GM21423 (cell line): ENCODE measurements at regions not wholly inside any gene's neighbourhood (a gene's known extent, or its start where the extent isn't known, plus 50 kb on each side); places are given as distances from the start of the nearest gene placed in this dataset.
A peak's percentile ranks its signal among the peaks of the same experiment; 100 is the strongest.

Source experiments
- ATAC-seq: cut with Tn5 transposase; IDR thresholded peaks from one replicate; pipeline ENCODE4 v1.9.1; 2021; ENCODE audit warnings: mild to moderate bottlenecking, moderate library complexity; ENCODE audit not compliant: unreplicated experiment

DNA sequence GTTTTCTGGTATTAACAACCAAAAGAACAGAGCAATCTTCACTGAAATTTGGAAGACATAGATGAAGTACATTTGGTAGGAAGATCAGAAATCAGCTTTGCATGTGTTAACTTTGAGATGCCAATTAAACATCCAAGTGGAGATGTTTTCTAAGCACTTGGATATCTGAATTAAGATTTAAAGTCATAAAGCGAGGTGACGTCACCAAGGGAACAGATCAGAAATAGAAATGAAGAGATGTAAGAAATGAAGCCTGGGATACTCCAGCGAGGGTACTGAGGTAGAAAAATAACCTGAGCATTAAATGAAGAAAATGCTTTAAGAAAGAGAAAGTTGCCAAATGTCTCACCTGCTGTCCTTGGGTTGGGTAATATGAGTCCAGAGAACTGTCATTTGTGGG lies 1223.3 kb downstream of the MAT2B start:
- no peak for ATAC-seq

GRCh38 chr5:164735334-164735733 lies 1229.9 kb downstream of the MAT2B start:
- no peak for ATAC-seq

GRCh38 chr5:164741376-164741775 lies 1236.0 kb downstream of the MAT2B start:
- ATAC-seq, result peak; percentile 29

GRCh38 chr5:164742025-164742424 lies 1236.6 kb downstream of the MAT2B start:
- ATAC-seq, result peak; percentile 92

DNA sequence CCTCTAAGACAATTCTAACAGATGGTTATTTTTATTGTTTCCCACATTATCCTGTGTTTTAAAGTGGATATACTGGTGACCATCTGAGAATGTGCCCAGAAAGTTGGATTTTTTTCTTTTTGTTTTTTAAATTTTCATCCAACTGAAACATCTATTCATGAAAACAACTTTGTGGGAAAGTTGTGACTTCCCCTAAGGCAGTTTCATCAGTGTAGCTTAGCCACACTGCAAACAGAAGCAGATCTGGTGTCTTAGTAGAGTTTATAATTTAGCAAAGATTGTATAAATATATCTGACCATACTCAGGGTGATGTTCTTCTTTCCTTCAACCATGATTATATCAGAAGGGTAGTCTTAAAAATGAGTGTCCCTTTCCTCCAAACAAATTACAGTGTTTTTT lies 1241.3 kb downstream of the MAT2B start:
- ATAC-seq, result no peak

DNA sequence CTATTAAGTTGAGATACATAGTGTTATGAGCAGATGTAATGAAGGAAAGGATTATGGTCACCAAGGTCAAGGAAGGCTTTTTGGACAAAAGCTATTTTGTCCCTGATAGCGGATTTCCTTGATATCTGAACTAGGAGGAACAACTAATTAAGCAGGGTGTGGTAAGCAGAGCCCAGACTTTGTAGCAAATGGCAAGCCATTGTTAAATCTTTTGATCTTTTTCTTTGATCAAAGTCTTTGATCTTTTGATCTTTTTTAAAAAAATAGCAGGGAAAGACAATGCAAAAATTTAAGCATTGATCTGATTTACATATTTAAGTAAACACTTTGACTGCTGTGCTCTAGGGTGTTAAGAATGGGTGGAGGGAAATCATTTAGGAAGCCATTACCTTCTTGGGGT lies 1242.0 kb downstream of the MAT2B start:
- no peak for ATAC-seq

DNA sequence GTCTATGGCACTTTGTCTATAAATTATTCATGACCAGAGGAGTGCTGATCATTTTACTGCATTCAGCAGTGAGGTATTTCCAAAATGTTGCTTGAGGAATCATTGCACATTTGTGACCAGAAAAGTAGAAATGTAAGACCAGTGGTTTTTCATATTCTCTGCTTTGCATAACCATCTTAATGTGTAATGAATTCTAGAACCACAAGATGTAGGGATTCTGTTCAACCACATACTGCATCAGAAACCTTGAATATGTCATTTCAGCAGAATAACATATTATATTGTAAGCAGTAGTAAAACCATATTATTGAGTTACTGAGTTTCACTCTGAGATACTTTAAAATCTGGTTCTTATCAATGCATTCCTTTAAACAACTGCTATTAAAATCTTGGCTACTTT lies 1243.4 kb downstream of the MAT2B start:
- peak; percentile 96 for ATAC-seq

- no peak for ATAC-seq
Observed at GRCh38 chr5:164753434-164753833, 1248.0 kb downstream of the MAT2B start.

DNA sequence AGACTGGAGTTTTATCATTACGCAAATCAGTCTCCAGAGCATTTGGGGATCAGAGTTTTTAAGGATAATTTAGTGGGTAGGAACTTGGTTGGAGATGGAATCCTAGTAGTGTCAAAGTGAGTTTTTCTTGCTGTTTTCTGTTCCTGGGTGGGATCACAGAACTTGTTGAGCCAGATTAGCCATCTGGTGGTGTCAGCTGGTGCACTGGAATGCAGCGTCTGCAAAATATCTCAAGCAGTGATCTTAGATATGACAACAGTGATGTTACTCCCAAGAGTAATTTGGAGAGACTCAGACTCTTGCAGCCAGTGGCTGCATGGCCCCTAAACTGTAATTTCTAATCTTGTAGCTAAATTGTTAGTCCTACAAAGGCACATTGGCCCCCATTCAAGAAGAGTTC lies 1257.8 kb downstream of the MAT2B start:
- no peak for ATAC-seq

- ATAC-seq, result no peak
Observed at GRCh38 chr5:164772122-164772521, 1266.7 kb downstream of the MAT2B start.

- ATAC-seq, result no peak
Observed at GRCh38 chr5:164784230-164784629, 1278.8 kb downstream of the MAT2B start.

- ATAC-seq, result no peak
Observed at GRCh38 chr5:164798110-164798509, 1292.7 kb downstream of the MAT2B start.

- ATAC-seq, result no peak
Observed at GRCh38 chr5:164799391-164799790, 1294.0 kb downstream of the MAT2B start.

- no peak for ATAC-seq
Observed at GRCh38 chr5:164801910-164802309, 1296.5 kb downstream of the MAT2B start.

- ATAC-seq, result peak; percentile 91
Observed at GRCh38 chr5:164809821-164810220, 1304.4 kb downstream of the MAT2B start.

GRCh38 chr5:164818445-164818844 lies 1313.0 kb downstream of the MAT2B start:
- no peak for ATAC-seq

DNA sequence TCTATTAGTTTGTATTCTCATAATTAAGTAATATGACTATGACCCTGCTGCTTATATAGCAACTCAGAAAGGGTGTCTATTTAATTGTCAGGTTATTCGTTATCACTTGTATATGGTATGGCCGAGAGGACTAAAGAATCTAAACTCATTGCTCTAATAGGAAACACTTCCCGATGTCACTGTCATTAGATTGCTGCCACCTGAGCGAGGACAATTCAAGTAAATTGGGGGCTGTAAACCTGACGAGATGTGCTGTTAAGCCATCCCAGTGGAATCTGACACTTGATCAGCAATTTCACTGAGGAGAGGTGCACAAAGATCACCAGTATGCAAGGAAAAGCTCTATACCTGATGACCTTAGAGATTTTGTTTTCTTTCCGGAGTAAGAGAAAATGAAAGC lies 1319.3 kb downstream of the MAT2B start:
- no peak for ATAC-seq

GRCh38 chr5:164832516-164832915 lies 1327.1 kb downstream of the MAT2B start:
- no peak for ATAC-seq

GRCh38 chr5:164844348-164844747 lies 1338.9 kb downstream of the MAT2B start:
- no peak for ATAC-seq

DNA sequence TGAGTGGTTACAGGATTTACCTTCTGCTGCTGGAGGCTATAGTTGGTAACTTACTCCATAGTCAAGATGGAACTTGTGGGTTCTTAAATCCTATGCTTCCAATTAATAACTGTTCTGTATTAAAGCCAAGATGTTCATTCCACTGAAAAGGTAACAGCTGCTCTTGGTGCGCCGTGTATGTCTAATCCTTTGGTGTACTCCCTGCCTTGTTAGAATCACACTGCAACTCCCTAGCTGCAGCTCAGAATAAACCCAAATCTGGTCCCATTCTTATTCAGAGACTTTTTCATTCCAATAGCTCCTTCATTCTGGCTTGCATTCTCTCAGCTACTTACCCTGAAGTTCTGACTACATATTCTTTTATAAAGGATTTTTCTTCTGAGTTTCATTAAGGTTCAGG lies 1355.5 kb downstream of the MAT2B start:
- ATAC-seq, result no peak

GRCh38 chr5:164861610-164862009 lies 1356.2 kb downstream of the MAT2B start:
- ATAC-seq, result no peak

DNA sequence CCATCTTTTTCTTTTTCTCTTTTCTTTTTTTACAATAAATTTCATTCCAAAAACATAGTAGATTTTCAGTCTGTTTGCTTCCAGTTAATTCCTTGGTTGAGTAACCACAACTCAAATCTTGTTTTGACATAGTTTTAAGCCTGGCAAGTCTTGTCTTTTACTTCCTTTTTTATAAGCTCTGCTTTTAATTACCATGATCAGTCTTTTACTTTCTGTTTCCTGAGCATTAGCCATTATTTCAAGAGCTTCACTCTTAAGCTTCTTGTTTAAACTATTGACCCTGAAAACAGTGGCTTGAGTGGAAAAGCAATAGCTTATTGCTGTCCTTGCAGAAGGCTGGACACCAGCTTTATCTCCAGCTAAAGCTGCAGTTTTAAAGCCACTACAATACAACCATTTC lies 1363.3 kb downstream of the MAT2B start:
- ATAC-seq, result peak; percentile 78

DNA sequence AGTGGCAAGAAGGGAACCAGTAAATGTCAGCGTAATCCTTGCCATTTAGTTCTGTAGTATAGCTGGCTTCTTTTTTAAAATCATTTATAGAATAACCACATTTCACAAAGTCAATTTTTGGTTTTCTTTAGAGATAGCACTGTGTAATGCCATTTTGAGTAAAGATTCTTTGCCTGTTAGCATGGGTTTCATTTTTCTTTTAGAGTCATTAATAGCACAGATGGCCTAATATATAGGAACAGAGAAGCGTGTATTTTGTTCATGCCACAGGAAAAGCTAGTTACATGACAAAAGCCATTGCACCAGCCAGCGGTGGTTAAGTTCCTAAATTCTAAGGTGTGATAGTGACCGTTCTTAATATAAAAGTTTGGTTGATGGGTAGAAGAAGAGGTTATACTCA lies 1363.9 kb downstream of the MAT2B start:
- ATAC-seq, result peak; percentile 9

- ATAC-seq, result no peak
Observed at GRCh38 chr5:164876793-164877192, 1371.4 kb downstream of the MAT2B start.
